Left colon (tissue), 2 donors: ENCODE measurements at regions not wholly inside any gene's neighbourhood (a gene's known extent, or its start where the extent isn't known, plus 50 kb on each side); places are given as distances from the start of the nearest gene placed in this dataset.

ENCODE experiments used
- ATAC-seq: fragments of 200-7000 bp; cut with Tn5 transposase; one replicate; pipeline ENCODE4 v1.9.1; 2020; ENCODE audit warnings: mild to moderate bottlenecking, moderate library complexity
- DNase-seq, 2 donors: peaks; one replicate each; pipeline ENCODE4 v3.0.0-alpha.2; 2020
- intact Hi-C, 2 donors: fragments of 100-400 bp; cut with DNase I in 1 of 2; cut with micrococcal nuclease in 1 of 2; formaldehyde crosslinking; loops; one replicate each; pipeline versions ENCODE4 v1.11.2 to v1.14.0; 2022; cut with DNase I, micrococcal nuclease
- donor health status: DM: no; HTN: no; CAD: no.
- donor health status: DM: yes; HTN: yes; CAD: no.

GRCh38 chr15:96501362-96501761 lies 170.9 kb downstream of the NR2F2 start:
- DNase-seq (no peak), ATAC-seq (no peak)
- intact Hi-C loops: no loop called here

- intact Hi-C loops: no loop called here
- ATAC-seq: no peak
- DNase-seq: no peak
Measured at GRCh38 chr15:96502196-96502595, 171.7 kb downstream of the NR2F2 start.

DNA sequence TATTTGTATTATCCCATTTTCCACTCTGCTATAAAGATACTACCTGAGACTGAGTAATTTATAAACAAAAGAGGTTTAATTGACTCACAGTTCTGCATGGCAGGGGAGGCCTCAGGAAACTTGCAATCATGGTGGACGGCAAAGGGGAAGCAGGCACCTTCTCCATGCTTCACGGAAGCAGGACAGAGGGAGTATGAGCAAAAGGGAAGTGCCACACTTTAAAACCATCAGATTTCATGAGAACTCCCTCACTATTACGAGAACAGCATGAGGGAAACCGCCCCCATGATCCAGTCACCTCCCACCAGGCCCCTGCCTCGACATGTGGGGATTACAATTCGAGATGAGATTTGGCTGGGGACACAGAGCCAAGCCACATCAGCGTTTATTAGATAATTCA lies 172.8 kb downstream of the NR2F2 start:
- DNase-seq: no peak
- intact Hi-C loops: no loop called here
- no peak for ATAC-seq

- intact Hi-C loops: no loop called here
- no peak for DNase-seq
- no peak for ATAC-seq
Measured at GRCh38 chr15:96504371-96504770, 173.9 kb downstream of the NR2F2 start.

- ATAC-seq: no peak
- no peak for DNase-seq
- intact Hi-C loops: no loop called here
Measured at GRCh38 chr15:96505014-96505413, 174.5 kb downstream of the NR2F2 start.

DNA sequence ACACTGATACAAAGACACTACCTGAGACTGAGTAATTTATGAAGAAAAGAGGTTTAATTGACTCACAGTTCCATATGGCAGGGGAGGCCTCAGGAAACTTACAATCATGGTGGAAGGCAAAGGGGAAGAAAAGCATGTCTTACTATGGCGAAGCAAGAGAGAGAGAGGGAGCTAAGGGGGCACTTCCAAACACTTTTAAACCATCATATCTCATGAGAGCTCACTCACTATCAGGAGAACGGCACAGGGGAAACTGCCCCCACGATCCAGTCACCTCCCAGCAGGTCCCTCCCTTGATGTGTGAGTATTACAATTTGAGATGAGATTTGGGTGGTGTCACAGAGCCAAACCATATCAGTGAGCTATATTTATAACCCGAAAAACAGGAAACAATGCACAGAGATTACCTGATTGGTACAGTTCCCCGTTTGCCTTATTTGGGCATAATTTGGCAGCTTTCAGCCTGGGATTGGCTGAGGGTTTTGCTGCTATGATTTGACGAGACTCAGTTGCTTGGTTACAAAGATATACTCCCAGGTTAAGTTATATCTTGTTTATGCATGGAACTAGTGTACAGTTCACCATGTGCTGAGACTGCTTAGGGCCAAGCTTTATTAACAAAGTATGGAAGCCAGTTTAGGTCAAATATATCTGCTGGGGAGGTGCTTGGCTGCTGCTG lies 184.2 kb downstream of the NR2F2 start:
- DNase-seq (no peak), ATAC-seq (no peak)
- intact Hi-C loops: no loop called here

DNA sequence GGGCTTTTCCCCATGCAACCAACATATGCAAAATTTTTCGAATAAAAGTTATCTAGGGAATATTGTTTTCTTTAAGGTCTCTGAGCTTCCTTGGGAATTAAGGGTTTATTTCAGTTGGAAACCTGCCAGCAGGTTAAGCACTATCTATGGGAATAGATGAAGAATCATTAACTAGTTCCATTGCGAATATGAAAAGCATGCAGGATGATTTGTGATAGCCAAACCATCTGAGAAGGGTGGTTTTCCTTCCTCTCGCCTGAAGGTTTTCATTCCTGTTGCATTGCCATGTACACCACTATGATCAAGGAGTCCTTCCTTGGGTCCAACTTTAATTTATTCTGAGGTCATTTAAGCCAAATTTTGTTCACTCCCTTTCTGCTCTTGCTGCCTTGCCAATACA lies 184.9 kb downstream of the NR2F2 start:
- DNase-seq (no peak), ATAC-seq (no peak)
- intact Hi-C loops: no loop called here

DNA sequence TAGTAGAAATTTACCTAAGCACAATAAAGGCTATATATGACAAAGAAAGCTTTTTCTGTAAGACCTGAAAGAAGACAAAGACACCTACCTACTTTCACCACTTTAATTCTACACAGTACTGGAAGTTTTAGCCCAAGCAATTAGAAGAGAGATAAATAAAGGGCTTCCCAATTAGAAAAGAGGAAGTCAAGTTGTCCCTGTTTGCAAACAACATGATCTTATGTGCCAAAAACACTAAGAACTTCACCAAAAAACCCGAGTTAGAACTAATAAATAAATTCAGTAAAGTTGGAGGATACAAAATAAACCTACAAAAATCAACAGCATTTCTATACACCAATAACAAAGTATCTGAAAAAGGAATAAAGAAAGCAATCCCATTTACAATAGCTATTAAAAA lies 190.9 kb downstream of the NR2F2 start:
- DNase-seq: no peak
- intact Hi-C loops: no loop called here
- no peak for ATAC-seq

DNA sequence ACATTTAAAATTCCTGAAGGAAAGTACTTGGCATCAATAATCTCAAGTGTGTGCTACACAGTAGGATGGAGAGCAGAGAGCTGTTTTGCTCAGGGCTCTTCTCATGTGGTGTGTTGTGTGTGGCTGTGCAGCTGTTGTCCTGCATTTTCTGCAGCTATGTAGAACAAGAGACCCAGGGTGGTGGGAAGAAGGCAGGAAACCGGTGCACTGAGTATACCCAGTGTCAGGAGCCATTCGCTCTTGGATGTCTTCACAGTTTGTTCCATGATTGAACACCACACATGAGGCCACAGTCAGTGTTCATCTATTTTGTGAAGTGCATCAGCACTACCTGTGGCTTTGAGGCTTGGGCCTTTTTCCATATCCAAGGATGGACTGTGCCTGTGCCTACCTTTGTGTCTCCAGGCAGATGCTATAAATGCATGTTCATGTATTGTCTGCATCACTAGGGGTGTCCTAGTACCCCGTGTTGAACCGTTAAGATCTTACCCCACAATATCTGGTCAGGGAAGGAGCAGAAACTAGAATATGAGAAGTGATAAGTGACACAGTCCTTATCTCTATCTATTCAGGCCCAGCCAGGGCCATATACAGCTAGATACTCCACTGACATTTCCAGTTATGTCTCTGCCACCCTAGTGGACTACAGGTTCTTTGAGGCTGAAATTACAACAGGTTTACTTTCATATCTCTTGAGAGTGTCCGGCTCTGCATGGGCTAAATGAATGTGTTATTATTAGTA lies 194.3 kb downstream of the NR2F2 start:
- DNase-seq (no peak), ATAC-seq (no peak)
- intact Hi-C loops: no loop called here

- ATAC-seq (no peak), DNase-seq (no peak)
- intact Hi-C loops: no loop called here
Measured at GRCh38 chr15:96535148-96535547, 204.6 kb downstream of the NR2F2 start.

- intact Hi-C loops: no loop called here
- DNase-seq (no peak), ATAC-seq (no peak)
Measured at GRCh38 chr15:96538491-96538890, 208.0 kb downstream of the NR2F2 start.

- ATAC-seq (no peak), DNase-seq (no peak)
- intact Hi-C loops: no loop called here
Measured at GRCh38 chr15:96540283-96540682, 209.8 kb downstream of the NR2F2 start.

- no peak for ATAC-seq
- intact Hi-C loops: no loop called here
- no peak for DNase-seq
Measured at GRCh38 chr15:96542130-96542770, 211.8 kb downstream of the NR2F2 start.

DNA sequence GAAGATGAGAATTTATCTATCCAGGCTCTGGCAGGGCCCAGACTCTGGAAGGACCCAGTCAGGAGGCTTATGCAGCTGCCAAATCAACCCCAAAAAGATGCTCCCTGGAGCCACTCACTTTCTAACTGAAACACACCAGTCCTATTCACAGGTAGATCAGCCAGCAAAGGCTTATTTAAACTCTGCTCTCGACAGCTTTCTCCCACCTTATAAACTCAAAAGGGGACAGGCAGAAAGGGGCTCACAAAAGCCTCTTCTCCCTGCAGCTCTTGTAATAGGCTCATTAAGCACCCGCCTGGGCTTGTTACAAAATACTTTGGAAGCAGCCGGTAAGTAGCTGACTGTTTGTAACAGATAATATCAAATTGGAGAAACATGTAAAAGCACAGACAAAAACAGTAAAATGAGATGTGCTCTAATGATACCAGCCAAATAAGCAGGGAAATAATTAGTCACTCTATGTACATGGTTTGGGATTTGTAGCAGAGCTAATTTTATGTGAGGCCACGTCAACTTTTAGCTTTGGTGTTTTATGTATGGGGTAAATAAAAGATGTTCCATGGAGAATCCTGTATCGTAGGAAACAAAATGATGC lies 213.8 kb downstream of the NR2F2 start:
- ATAC-seq: no peak
- no peak for DNase-seq
- intact Hi-C loops: no loop called here

GRCh38 chr15:96549136-96549535 lies 218.6 kb downstream of the NR2F2 start:
- ATAC-seq (no peak), DNase-seq (no peak)
- intact Hi-C loops: no loop called here

DNA sequence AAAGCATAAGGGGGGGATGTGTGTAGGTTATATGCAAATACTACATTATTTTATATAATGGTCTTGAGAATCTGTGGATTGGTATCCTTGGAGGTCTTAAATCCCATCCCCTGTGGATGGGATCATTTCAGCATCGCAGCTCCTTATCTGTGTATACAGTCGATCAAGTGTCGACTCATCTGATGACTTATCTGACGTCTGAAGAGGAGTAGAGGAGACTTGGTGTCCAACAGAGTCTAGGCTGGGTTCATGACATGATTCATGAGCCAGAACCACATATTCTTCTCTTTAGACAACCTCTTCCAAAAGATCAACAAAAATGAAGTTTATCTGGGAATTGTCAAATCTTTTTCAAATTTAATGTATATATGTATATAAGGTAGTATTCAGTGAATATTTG lies 220.7 kb downstream of the NR2F2 start:
- DNase-seq: no peak
- no peak for ATAC-seq
- intact Hi-C loops: no loop called here

DNA sequence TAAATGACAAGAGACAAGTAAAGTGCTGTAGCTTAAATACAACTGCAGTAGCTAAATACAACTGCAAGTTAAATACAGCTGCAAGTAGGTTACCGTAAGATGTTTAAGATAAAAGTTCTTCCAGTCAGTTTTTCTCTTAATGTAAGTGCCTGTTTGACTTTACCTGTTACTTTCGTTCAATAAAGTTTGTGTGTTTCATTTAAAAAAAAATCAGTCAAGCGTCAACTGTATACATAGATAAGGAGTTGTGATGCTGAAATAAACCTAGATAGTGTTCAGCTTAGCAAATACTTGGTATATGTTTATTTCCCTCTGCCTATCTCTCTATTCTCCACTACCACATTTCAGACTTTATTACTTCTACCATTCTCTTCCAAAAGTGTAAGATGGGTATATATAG lies 221.2 kb downstream of the NR2F2 start:
- ATAC-seq (no peak), DNase-seq (no peak)
- intact Hi-C loops: no loop called here

DNA sequence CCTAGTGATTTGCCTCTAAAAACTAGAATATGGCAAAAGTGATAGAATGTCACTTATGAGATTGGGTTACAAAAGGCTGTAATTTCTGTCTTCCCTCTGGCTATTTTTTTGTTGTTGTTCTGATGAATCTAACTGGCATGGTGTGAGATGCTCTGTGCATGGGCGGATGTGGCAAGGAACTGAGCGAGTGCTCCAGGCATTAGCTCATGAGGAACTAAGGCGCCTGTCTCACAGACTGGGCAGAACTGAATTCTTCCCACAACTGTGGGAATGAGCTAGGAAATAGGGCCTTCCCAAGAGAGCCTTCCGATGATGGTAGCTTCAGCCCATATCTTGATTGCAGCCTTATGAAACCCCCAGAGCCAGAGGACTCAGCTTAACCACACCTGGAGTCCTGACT lies 222.5 kb downstream of the NR2F2 start:
- ATAC-seq (no peak), DNase-seq (no peak)
- intact Hi-C loops: no loop called here

DNA sequence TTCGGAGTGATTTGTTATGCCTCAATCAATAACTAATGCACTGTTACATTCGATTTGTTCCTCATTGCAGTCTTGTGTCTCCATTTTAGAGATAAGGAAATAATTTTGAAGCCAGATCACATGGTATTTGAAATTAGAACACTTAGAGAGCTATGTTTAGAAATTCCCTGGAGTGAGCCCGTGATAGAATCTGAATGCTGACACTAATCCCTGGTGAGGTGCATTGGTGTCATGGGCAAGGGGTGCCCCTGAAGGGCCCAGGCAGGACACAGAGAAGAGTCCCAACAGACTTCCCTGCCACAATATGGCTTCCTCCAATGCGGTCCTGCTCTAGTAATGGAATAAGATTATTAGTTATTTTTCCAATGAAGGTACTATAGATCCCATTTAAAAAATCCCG lies 223.0 kb downstream of the NR2F2 start:
- no peak for DNase-seq
- intact Hi-C loops: no loop called here
- no peak for ATAC-seq

DNA sequence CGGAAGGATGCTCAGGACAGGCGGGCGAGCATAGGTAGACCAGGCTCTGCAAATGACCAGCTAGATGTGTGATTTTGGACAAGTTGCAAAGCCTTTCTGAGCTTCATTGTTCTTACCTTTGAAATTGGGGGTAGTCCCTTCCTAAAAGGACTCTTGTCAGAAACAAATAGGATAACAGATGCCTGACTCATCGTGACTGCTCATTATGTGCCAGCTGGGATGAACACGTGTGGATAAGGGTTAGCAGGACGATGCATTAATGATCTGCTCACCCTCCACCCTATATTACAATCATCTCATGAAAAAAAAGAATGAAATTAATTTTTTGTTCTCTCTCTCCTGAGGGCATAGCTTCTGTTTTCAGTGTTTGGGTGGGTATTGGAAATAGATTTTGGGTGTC lies 223.4 kb downstream of the NR2F2 start:
- ATAC-seq (no peak), DNase-seq (no peak)
- intact Hi-C loops: no loop called here
